HG03045 (cell line): ENCODE measurements at regions not wholly inside any gene's neighbourhood (a gene's known extent, or its start where the extent isn't known, plus 50 kb on each side); places are given as distances from the start of the nearest gene placed in this dataset.
"Not testable (repeated sequence)": the region's sequence is repeated elsewhere in the genome, so short reads cannot be mapped to it uniquely, and the experiment has no call there.

ENCODE experiments used
- ATAC-seq: cut with Tn5 transposase; IDR thresholded peaks from one replicate; pipeline ENCODE4 v1.9.1; 2021; ENCODE audit warnings: mild to moderate bottlenecking, moderate library complexity; ENCODE audit not compliant: unreplicated experiment

- ATAC-seq = no peak
Observed at GRCh38 chr2:82237994-82238662, 1933.6 kb upstream of the LRRTM1 start.

GRCh38 chr2:82234283-82234874 lies 1929.8 kb upstream of the LRRTM1 start:
- no peak for ATAC-seq

DNA sequence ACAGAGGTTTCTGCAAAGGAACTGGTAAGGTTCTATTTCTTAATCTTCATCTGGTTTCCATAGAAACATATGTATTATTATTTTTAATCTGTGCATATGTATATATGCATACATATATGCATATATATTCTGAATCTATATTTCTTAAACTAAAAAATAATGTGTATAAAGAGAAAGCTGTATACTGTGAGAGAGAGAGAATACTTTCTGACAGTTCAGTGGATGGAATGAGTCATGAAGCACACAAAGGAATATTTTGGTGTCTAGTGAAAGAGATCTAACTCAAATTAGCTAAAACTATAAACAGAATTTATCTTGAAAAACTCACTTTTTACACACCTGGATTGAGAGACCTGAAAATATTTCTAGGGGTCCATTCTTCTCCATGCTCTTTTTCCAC lies 1929.3 kb upstream of the LRRTM1 start:
- no peak for ATAC-seq

DNA sequence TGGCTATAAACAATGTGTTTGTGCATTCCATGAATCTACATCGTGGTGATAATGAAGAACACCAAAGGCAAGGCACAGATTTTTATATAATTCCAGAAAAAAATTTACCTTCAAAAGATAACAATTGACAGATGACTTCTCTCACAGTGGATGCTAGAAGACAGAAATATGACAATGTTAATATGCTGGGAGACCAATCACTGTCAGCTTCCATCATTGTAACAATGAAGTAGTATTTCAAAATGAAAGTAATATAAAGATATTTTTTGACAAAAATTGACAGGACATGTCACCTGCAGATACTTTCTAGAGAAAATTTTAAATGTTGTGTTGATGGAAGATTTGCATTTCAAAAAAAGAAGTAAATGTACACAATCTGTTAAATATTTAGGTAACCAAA lies 1925.9 kb upstream of the LRRTM1 start:
- ATAC-seq = no peak

DNA sequence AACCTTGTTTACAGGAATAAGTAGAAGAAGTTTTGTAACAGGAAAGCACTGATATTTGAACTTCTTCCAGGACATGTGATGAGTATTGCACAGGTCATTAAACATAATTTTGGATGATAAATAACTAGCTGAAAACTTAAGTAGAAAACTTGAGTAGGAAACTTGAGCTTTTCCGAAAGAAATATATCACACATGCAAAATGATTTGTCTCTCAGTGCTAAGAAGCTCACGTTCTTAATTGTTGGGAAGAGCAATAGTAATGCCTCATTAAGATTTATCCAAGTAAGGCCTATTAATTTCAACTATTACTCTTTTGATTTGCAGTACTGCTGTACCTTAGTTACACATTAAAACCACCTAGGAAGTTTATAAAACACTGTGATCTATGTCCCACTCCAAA lies 1921.9 kb upstream of the LRRTM1 start:
- ATAC-seq = no peak

- ATAC-seq = no peak
Observed at GRCh38 chr2:82224301-82224940, 1919.9 kb upstream of the LRRTM1 start.

DNA sequence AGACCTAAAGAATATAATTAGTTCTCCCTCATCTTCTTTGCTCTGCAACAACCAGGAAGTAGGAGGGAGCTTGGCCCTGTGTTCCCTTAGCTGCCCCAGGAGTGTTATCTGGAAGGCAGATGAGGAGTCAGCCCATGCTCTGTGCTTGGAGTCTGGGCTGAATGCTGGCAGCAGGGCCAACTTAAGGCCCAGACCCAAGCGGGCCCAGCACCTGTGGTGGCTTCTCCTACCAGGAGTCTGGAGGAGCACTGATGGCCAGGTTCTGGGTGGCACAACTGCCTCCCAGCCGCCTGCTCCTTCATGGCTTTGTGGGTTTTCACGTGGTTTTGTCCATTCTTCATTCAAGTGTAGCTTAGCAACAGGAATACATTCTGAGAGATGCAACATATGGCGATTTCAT lies 1910.7 kb upstream of the LRRTM1 start:
- no peak for ATAC-seq

GRCh38 chr2:82199493-82199852 lies 1894.9 kb upstream of the LRRTM1 start:
- ATAC-seq = no peak

DNA sequence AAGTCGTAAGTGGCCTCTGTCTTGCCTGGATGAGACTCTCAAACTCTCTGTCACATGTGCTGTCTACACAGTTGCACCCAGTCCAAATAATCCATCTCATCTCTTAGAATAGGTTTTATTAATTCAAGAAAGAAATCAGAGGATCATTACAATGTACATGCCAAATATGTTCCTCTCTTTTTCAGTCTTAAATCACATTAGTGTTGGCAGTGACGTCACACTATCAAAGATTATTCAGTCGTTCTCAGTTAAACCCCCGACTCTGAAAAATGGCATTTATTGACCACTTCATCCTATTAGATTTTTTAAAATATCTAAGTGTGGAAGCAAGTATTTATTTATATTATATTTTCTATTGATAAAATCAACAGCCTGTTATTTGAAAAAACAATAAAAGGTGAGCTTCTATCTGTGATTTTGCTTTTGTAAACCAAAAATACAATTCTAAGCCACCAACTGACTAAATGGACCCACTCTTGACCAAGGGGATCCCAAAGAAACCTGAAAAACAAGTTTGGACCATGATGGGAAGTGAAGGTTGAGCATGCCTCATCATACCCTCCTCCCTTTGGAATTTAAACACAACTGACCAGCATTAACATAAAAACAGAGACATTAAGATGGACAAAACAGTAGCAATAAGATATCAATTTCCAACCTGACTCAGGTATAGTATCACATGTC lies 1894.4 kb upstream of the LRRTM1 start:
- ATAC-seq = no peak

GRCh38 chr2:82182270-82182669 lies 1877.7 kb upstream of the LRRTM1 start:
- no peak for ATAC-seq

GRCh38 chr2:82175210-82175609 lies 1870.7 kb upstream of the LRRTM1 start:
- ATAC-seq = not testable (repeated sequence)

GRCh38 chr2:82172483-82172882 lies 1867.9 kb upstream of the LRRTM1 start:
- no peak for ATAC-seq

- no peak for ATAC-seq
Observed at GRCh38 chr2:82169379-82169778, 1864.8 kb upstream of the LRRTM1 start.

- no peak for ATAC-seq
Observed at GRCh38 chr2:82165377-82165776, 1860.8 kb upstream of the LRRTM1 start.

DNA sequence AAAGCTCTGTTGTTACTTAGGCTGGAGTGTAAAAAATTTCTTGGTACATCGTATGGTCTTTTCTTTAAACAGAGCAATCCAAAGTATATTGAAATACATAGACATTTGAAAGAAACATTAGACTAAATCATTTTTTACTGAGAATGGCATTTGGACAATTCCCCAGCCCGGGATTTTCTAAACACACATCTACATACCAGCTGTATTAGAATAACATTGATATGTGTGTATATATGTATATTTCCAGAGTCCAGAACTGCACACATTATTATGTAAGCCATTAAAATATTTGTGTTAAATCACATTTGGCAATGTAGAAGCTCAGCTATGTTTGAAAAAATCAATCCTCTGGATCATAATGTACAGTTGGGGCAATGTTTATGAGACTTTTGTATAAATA lies 1853.6 kb upstream of the LRRTM1 start:
- no peak for ATAC-seq

GRCh38 chr2:82155469-82155868 lies 1850.9 kb upstream of the LRRTM1 start:
- ATAC-seq = no peak

- ATAC-seq = no peak
Observed at GRCh38 chr2:82143343-82143742, 1838.8 kb upstream of the LRRTM1 start.

- no peak for ATAC-seq
Observed at GRCh38 chr2:82139979-82140611, 1835.5 kb upstream of the LRRTM1 start.

GRCh38 chr2:82137441-82137840 lies 1832.9 kb upstream of the LRRTM1 start:
- no peak for ATAC-seq

GRCh38 chr2:82128051-82128450 lies 1823.5 kb upstream of the LRRTM1 start:
- ATAC-seq = no peak

DNA sequence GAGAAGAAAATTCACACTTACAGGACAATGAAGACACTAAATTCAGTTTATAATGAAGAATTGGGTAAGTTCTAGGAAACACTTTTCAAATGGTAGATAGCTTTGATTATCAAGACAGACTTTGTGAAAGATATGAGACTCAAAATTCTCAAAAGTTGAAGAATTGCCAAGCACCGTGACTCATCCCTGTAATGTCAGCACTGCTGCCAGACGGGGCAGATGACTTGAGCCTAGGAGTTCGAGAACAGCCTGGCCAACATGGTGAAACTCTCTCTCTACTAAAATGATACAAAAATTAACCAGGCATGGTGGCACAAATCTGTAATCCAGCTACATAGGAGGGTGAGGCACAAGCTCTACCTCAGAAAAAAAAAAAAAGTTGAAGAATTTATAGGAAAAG lies 1820.1 kb upstream of the LRRTM1 start:
- ATAC-seq = no peak
